PC-3 (cell line): ENCODE measurements at regions not wholly inside any gene's neighbourhood (a gene's known extent, or its start where the extent isn't known, plus 50 kb on each side); places are given as distances from the start of the nearest gene placed in this dataset.

ENCODE experiments used
- CTCF ChIP-seq: fragments of 300-600 bp; sonication (generic); conservative IDR thresholded peaks from 2 replicates; pipeline ENCODE4 v1.5.1; 2017; ENCODE audit warnings: antibody characterized with exemption, low read depth, mild to moderate bottlenecking, low read length
- EZH2 ChIP-seq: fragments of 300-600 bp; sonication (generic); IDR thresholded peaks from one replicate; pipeline ENCODE4 v1.6.1; 2017; ENCODE audit warnings: antibody characterized with exemption, mild to moderate bottlenecking, low read length; ENCODE audit not compliant: unreplicated experiment

GRCh38 chr6:169064194-169064593, 189.5 kb downstream of the THBS2 start:
- TF ChIP-seq CTCF, result no peak
- TF ChIP-seq EZH2, result no peak
